H1 (cell line): ENCODE measurements at regions not wholly inside any gene's neighbourhood (a gene's known extent, or its start where the extent isn't known, plus 50 kb on each side); places are given as distances from the start of the nearest gene placed in this dataset.

Experiments
- CTCF ChIA-PET: fragments of 300-600 bp; sonication (Branson Sonifier 250); formaldehyde crosslinking; loops from one replicate; lab custom pipeline; 2021; ENCODE audit not compliant: partially characterized antibody; lab: Charles Lee
- POLR2A ChIA-PET: fragments of 300-600 bp; sonication (Branson Sonifier 250); formaldehyde crosslinking; loops from one replicate; lab custom pipeline; 2021; ENCODE audit warnings: inconsistent platforms; ENCODE audit not compliant: partially characterized antibody; lab: Charles Lee
- DNase-seq, 2 experiments: peaks; one replicate each; pipeline versions ENCODE4 v3.0.0 to v3.0.0-alpha.2; 2010 to 2022; ENCODE audit warnings: low spot score in 2 of 2, low read depth in 1 of 2, mixed read lengths in 1 of 2
- FAIRE-seq: peaks from 2 replicates; lab custom pipeline; 2011; peaks lifted over from hg19 to GRCh38; lab: Jason Lieb, UNC
- H2AFZ ChIP-seq: 2 replicates; pipeline ENCODE4 v1.8.1; 2012; ENCODE audit warnings: low read length, inconsistent platforms
- H2AK5ac ChIP-seq: 2 replicates; pipeline ENCODE4 v1.6.1; 2013; ENCODE audit warnings: low read depth, low read length
- H2BK120ac ChIP-seq: replicated peaks from 2 replicates; pipeline ENCODE3; 2013; ENCODE audit warnings: low read depth, low read length, inconsistent platforms
- H2BK12ac ChIP-seq: 2 replicates; pipeline ENCODE4 v1.6.1; 2013; ENCODE audit warnings: low read depth, low read length
- H2BK15ac ChIP-seq: 2 replicates; pipeline ENCODE4 v1.6.1; 2013; ENCODE audit warnings: low read length
- H2BK20ac ChIP-seq: 2 replicates; pipeline ENCODE4 v1.6.1; 2013; ENCODE audit warnings: low read length
- H2BK5ac ChIP-seq: 2 replicates; pipeline ENCODE4 v1.6.1; 2013; ENCODE audit warnings: low read depth, low read length
- H3K14ac ChIP-seq: 2 replicates; pipeline ENCODE4 v1.6.1; 2013; ENCODE audit warnings: inconsistent platforms; ENCODE audit not compliant: insufficient read length
- H3K18ac ChIP-seq: 2 replicates; pipeline ENCODE4 v1.6.1; 2013; ENCODE audit warnings: low read length; ENCODE audit errors: extremely low read depth
- H3K23ac ChIP-seq: 2 replicates; pipeline ENCODE4 v1.6.1; 2013; ENCODE audit warnings: inconsistent platforms; ENCODE audit not compliant: insufficient read length
- H3K23me2 ChIP-seq: 2 replicates; pipeline ENCODE4 v1.6.1; 2013; ENCODE audit warnings: low read depth, low read length
- H3K27ac ChIP-seq: 2 replicates; pipeline ENCODE4 v1.6.1; 2011; ENCODE audit warnings: low read depth, low read length, inconsistent platforms
- H3K27me3 ChIP-seq, 4 experiments: replicated peaks in 1 of 4; 1 replicate in 1 of 4; 2 replicates in 3 of 4; pipeline versions ENCODE4 v1.6.1 to v1.8.1; 2011 to 2013; ENCODE audit warnings: low read length in 3 of 4, mild to moderate bottlenecking in 3 of 4, inconsistent platforms in 2 of 4, mixed read lengths in 2 of 4, moderate library complexity in 1 of 4; ENCODE audit not compliant: control insufficient read depth in 3 of 4, insufficient read depth in 3 of 4; ENCODE audit errors: extremely low read depth in 1 of 4
- H3K36me3 ChIP-seq, 4 experiments: 2 replicates each; pipeline versions ENCODE4 v1.6.1 to v1.8.1; 2011 to 2013; ENCODE audit warnings: mild to moderate bottlenecking in 4 of 4, low read length in 3 of 4, moderate library complexity in 2 of 4, control low read depth in 1 of 4, inconsistent platforms in 1 of 4; ENCODE audit not compliant: insufficient read depth in 4 of 4, control insufficient read depth in 2 of 4
- H3K4ac ChIP-seq: replicated peaks from 2 replicates; pipeline ENCODE3; 2013; ENCODE audit warnings: low read length, low read depth, mixed read lengths, inconsistent platforms; ENCODE audit not compliant: insufficient read length
- H3K4me1 ChIP-seq, 4 experiments: replicated peaks in 1 of 4; 1 replicate in 1 of 4; 2 replicates in 3 of 4; pipeline versions ENCODE4 v1.6.1 to v1.8.1; 2011 to 2013; ENCODE audit warnings: low read length in 3 of 4, inconsistent platforms in 2 of 4, mixed read lengths in 1 of 4; ENCODE audit not compliant: insufficient read depth in 4 of 4, control insufficient read depth in 3 of 4
- H3K4me2 ChIP-seq, 2 experiments: 2 replicates each; pipeline versions ENCODE4 v1.6.1 to v1.8.1; 2011 to 2013; ENCODE audit warnings: low read depth in 2 of 2, low read length in 2 of 2, control low read depth in 1 of 2, inconsistent platforms in 1 of 2, mild to moderate bottlenecking in 1 of 2; ENCODE audit not compliant: insufficient read depth in 1 of 2
- H3K4me3 ChIP-seq, 4 experiments: fragments of 200-600, 300-600 bp in 1 of 4; sonication (generic), shearing (Covaris generic), sonication (Bioruptor Twin) in 1 of 4; 2 replicates each; pipeline versions ENCODE4 v1.5.1 to v1.8.1; 2011 to 2016; ENCODE audit warnings: low read length in 4 of 4, low read depth in 3 of 4, control low read depth in 2 of 4, inconsistent platforms in 2 of 4, mild to moderate bottlenecking in 2 of 4, mixed read lengths in 1 of 4, moderate library complexity in 1 of 4; ENCODE audit not compliant: insufficient read depth in 2 of 4; ENCODE audit errors: extremely low read depth in 1 of 4
- H3K56ac ChIP-seq: replicated peaks from 2 replicates; pipeline ENCODE3; 2013; ENCODE audit warnings: low read depth, mild to moderate bottlenecking, mixed read lengths, low read length, inconsistent platforms; ENCODE audit not compliant: insufficient read length
- H3K79me1 ChIP-seq: 2 replicates; pipeline ENCODE4 v1.6.1; 2013; ENCODE audit warnings: low read depth, low read length, control low read depth
- H3K79me2 ChIP-seq, 2 experiments: 2 replicates each; pipeline versions ENCODE4 v1.6.1 to v1.8.1; 2012 to 2013; ENCODE audit warnings: low read length in 2 of 2, mild to moderate bottlenecking in 2 of 2, inconsistent platforms in 1 of 2; ENCODE audit not compliant: insufficient read depth in 2 of 2, control insufficient read depth in 1 of 2
- H3K9ac ChIP-seq, 4 experiments: replicated peaks in 1 of 4; 1 replicate in 1 of 4; 2 replicates in 3 of 4; pipeline versions ENCODE4 v1.6.1 to v1.8.1; 2011 to 2013; ENCODE audit warnings: low read depth in 3 of 4, low read length in 3 of 4, control low read depth in 2 of 4, mild to moderate bottlenecking in 2 of 4, moderate library complexity in 2 of 4, inconsistent platforms in 1 of 4; ENCODE audit errors: extremely low read depth in 1 of 4
- H3K9me3 ChIP-seq, 2 experiments: 2 replicates each; pipeline versions ENCODE4 v1.6.1 to v1.8.1; 2012 to 2013; ENCODE audit warnings: mild to moderate bottlenecking in 2 of 2, moderate library complexity in 2 of 2, control low read depth in 1 of 2, inconsistent platforms in 1 of 2, low read depth in 1 of 2, low read length in 1 of 2, mixed read lengths in 1 of 2; ENCODE audit not compliant: insufficient read depth in 2 of 2
- H4K20me1 ChIP-seq, 2 experiments: replicated peaks in 1 of 2; 2 replicates each; pipeline versions ENCODE3 to v1.8.1; 2011 to 2013; ENCODE audit warnings: inconsistent platforms in 2 of 2, low read length in 2 of 2, mild to moderate bottlenecking in 1 of 2; ENCODE audit not compliant: insufficient read depth in 2 of 2, control insufficient read depth in 1 of 2
- H4K5ac ChIP-seq: 2 replicates; pipeline ENCODE4 v1.6.1; 2013; ENCODE audit warnings: low read length, low read depth, mixed read lengths, inconsistent platforms; ENCODE audit not compliant: insufficient read length
- H4K8ac ChIP-seq: 2 replicates; pipeline ENCODE4 v1.8.0; 2013; ENCODE audit warnings: mild to moderate bottlenecking, moderate library complexity, low read length, inconsistent platforms; ENCODE audit not compliant: insufficient read depth; ENCODE audit errors: extremely low read depth
- H4K91ac ChIP-seq: replicated peaks from 2 replicates; pipeline ENCODE3; 2013; ENCODE audit warnings: low read length, mixed read lengths, inconsistent platforms; ENCODE audit not compliant: insufficient read length
- CBX5 ChIP-seq: fragments of 300-800, 300-1000 bp; sonication (generic); IDR thresholded peaks from 2 replicates; pipeline ENCODE4 v1.7.1; 2016; ENCODE audit warnings: antibody characterized with exemption, low read length, low read depth
- CHD1 ChIP-seq: IDR thresholded peaks from 2 replicates; pipeline ENCODE4 v1.6.1; 2012; ENCODE audit warnings: low read depth, low read length, improper control_type of control experiment
- CTBP2 ChIP-seq: IDR thresholded peaks from 2 replicates; pipeline ENCODE4 v1.7.0; 2011; ENCODE audit warnings: borderline replicate concordance, mild to moderate bottlenecking, moderate library complexity, mixed read lengths, low read length; ENCODE audit not compliant: insufficient read depth, insufficient read length
- EP300 ChIP-seq, 2 experiments: IDR thresholded peaks; 1 replicate in 1 of 2; 2 replicates in 1 of 2; pipeline ENCODE4 v1.6.1; 2011 to 2012; ENCODE audit warnings: low read depth in 2 of 2, low read length in 2 of 2, mild to moderate bottlenecking in 2 of 2, borderline replicate concordance in 1 of 2, inconsistent platforms in 1 of 2, moderate library complexity in 1 of 2
- GABPA ChIP-seq: IDR thresholded peaks from 2 replicates; pipeline ENCODE4 v1.6.1; 2011; ENCODE audit warnings: mild to moderate bottlenecking, low read length, moderate library complexity, borderline replicate concordance; ENCODE audit not compliant: insufficient read depth
- HDAC2 ChIP-seq, 2 experiments: fragments of 300-600 bp in 1 of 2; sonication (generic) in 1 of 2; IDR thresholded peaks; 2 replicates each; pipeline ENCODE4 v1.6.1; 2011 to 2012; ENCODE audit warnings: low read depth in 2 of 2, low read length in 2 of 2, mild to moderate bottlenecking in 2 of 2, moderate library complexity in 2 of 2, borderline replicate concordance in 1 of 2, inconsistent platforms in 1 of 2
- HDAC6 ChIP-seq: IDR thresholded peaks from one replicate; pipeline ENCODE4 v1.7.1; 2012; ENCODE audit warnings: low read depth, mild to moderate bottlenecking, inconsistent platforms, low read length, moderate library complexity
- JUN ChIP-seq: IDR thresholded peaks from 2 replicates; pipeline ENCODE4 v1.6.1; 2011; ENCODE audit warnings: low read depth, mild to moderate bottlenecking, improper control_type of control experiment, low read length
- RNF2 ChIP-seq: fragments of 200-900, 300-1000 bp; sonication (generic); IDR thresholded peaks from 2 replicates; pipeline ENCODE4 v1.7.1; 2016; ENCODE audit warnings: borderline replicate concordance, low read depth, mild to moderate bottlenecking, antibody characterized with exemption, low read length; ENCODE audit not compliant: poor library complexity, severe bottlenecking; ENCODE audit errors: missing control alignments
- SAP30 ChIP-seq: fragments of 300-600 bp; sonication (generic); IDR thresholded peaks from 2 replicates; pipeline ENCODE4 v1.7.1; 2012; ENCODE audit warnings: low read length, moderate library complexity, mild to moderate bottlenecking, inconsistent platforms; ENCODE audit not compliant: insufficient read depth, insufficient replicate concordance
- TAF1 ChIP-seq: IDR thresholded peaks from 2 replicates; pipeline ENCODE4 v1.6.1; 2011; ENCODE audit warnings: mild to moderate bottlenecking, low read depth, low read length
- TBP ChIP-seq: IDR thresholded peaks from 2 replicates; pipeline ENCODE4 v1.6.1; 2011; ENCODE audit warnings: low read depth, low read length, improper control_type of control experiment
- WGBS, 2 experiments: shearing (Covaris generic) in 1 of 2; methylation state at CpG; one replicate each; pipeline versions ENCODE4 v1.1.6 to v1.1.7; 2013 to 2015; ENCODE audit warnings: low lambda C conversion rate in 2 of 2, mixed read lengths in 2 of 2, inconsistent platforms in 1 of 2, low coverage in 1 of 2, missing lambda C conversion rate in 1 of 2; ENCODE audit not compliant: insufficient replicate concordance in 2 of 2, insufficient coverage in 1 of 2, insufficient read length in 1 of 2; ENCODE audit errors: extremely low coverage in 1 of 2, missing lambda C conversion rate in 1 of 2; 5-methylcytosine and 5-hydroxymethylcytosine counted together

DNA sequence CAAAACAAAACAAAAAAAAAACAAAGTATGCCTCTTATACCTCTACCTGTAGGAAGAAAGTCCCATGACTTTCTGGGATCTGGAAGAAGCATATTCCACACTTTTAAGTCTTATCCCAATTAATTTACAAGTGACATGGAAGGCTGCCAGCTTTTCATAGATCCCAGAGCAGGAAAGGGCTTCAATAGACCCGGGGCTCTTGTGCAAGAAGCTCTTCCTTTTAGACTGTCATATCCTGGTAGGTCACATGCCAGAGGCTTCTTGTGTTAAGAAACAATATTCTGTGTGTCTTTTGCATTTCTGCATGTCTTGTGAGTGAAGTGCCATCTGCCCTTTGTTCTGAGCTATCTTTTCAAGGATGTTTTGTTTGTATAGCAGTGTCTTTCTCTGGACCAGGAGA is 84.4 kb upstream of the PHOX2B start:
- no peaks in the 10 kb centered on the region for H4K20me1 ChIP-seq
- no peaks in the 10 kb centered on the region; a peak in 1 of 7 replicates for H3K27me3 ChIP-seq
- FAIRE-seq (no peak), DNase-seq (no peak)
- no peak overlapping the region for H4K91ac ChIP-seq
- H3K9ac ChIP-seq, result no peak overlapping the region
- H4K8ac ChIP-seq, result no peak overlapping the region
- no peak overlapping the region for H2AFZ ChIP-seq
- H2BK15ac ChIP-seq, result no peak overlapping the region
- H3K23ac ChIP-seq, result no peak overlapping the region
- no peak overlapping the region for H3K4me3 ChIP-seq
- H2BK5ac ChIP-seq, result no peak overlapping the region
- POLR2A ChIA-PET, result no interaction called here
- H3K79me2 ChIP-seq, result no peaks in the 10 kb centered on the region
- TF ChIP-seq JUN (no peak), CHD1 (no peak), HDAC6 (no peak), SAP30 (no peak), RNF2 (no peak), EP300 (IDR thresholded peaks at IDR 0.05; ENCODE audit: borderline replicate concordance in 1 of 2, low read depth in 2 of 2, low read length in 2 of 2) (no peak), GABPA (no peak), TBP (no peak), CBX5 (no peak), HDAC2 (IDR thresholded peaks at IDR 0.05; ENCODE audit: borderline replicate concordance in 1 of 2, low read depth in 2 of 2, low read length in 2 of 2) (no peak), TAF1 (no peak), CTBP2 (no peak)
- no peaks in the 10 kb centered on the region for H3K4me1 ChIP-seq
- no peaks in the 10 kb centered on the region for H3K23me2 ChIP-seq
- WGBS, 2 experiments, result 79% methylated on average over 1 of the region's 1 CpG; no CpG with 5 or more reads in 1 of the 2 experiments
- CTCF ChIA-PET, result interaction anchor here (0.6 to 2.0 kb wide), 3 partner anchors 17 to 140 kb away, joined by 3 to 8 read pairs (median 4); no protein-coding TSS in a partner anchor
- no peaks in the 10 kb centered on the region for H3K36me3 ChIP-seq
- H3K9me3 ChIP-seq, result no peaks in the 10 kb centered on the region
- H3K79me1 ChIP-seq, result no peaks in the 10 kb centered on the region
- no peak overlapping the region for H2AK5ac ChIP-seq
- no peak overlapping the region for H3K56ac ChIP-seq
- H2BK20ac ChIP-seq, result no peak overlapping the region
- no peak overlapping the region for H2BK120ac ChIP-seq
- H4K5ac ChIP-seq, result no peak overlapping the region
- H2BK12ac ChIP-seq, result no peak overlapping the region
- no peak overlapping the region for H3K18ac ChIP-seq
- no peak overlapping the region for H3K4ac ChIP-seq
- no peak overlapping the region for H3K4me2 ChIP-seq
- no peak overlapping the region for H3K14ac ChIP-seq
- no peak overlapping the region for H3K27ac ChIP-seq
